ENCODE measurements at regions not wholly inside any gene's neighbourhood (a gene's known extent, or its start where the extent isn't known, plus 50 kb on each side); places are given as distances from the start of the nearest gene placed in this dataset.

- H3K27ac ChIP-seq (ENCODE audit: low read length), result no peak overlapping the region
- no peak overlapping the region for H3K4me3 ChIP-seq (ENCODE audit: low read depth in 1 of 2, low read length in 2 of 2)
- no peaks in the 10 kb centered on the region for H3K27me3 ChIP-seq (ENCODE audit: low read depth, low read length)
- no peaks in the 10 kb centered on the region for H3K4me1 ChIP-seq (ENCODE audit: control insufficient read depth in 1 of 2, insufficient read depth in 2 of 2, low read length in 2 of 2)
- H3K9me3 ChIP-seq (ENCODE audit: control insufficient read depth in 1 of 2, low read length in 2 of 2), result no peaks in the 10 kb centered on the region
- peaks cover 3 to 5% of the 10 kb centered on the region in 2 donors for H3K36me3 ChIP-seq (ENCODE audit: control insufficient read depth in 1 of 2, insufficient read depth in 2 of 2, low read length in 2 of 2)
These were observed 316.2 kb upstream of the RGS6 start for GRCh38 chr14:71616013-71616412.

GRCh38 chr14:71618047-71618446 is 314.2 kb upstream of the RGS6 start:
- Histone ChIP-seq H3K36me3 (ENCODE audit: control insufficient read depth in 1 of 2, insufficient read depth in 2 of 2, low read length in 2 of 2) (peaks cover 3 to 5% of the 10 kb centered on the region in 2 donors), H3K27ac (ENCODE audit: low read length) (no peak overlapping the region), H3K27me3 (ENCODE audit: low read depth, low read length) (no peaks in the 10 kb centered on the region), H3K4me1 (ENCODE audit: control insufficient read depth in 1 of 2, insufficient read depth in 2 of 2, low read length in 2 of 2) (no peaks in the 10 kb centered on the region), H3K9me3 (ENCODE audit: control insufficient read depth in 1 of 2, low read length in 2 of 2) (no peaks in the 10 kb centered on the region), H3K4me3 (ENCODE audit: low read depth in 1 of 2, low read length in 2 of 2) (no peak overlapping the region)

GRCh38 chr14:71618716-71619115 is 313.5 kb upstream of the RGS6 start:
- Histone ChIP-seq H3K27ac (ENCODE audit: low read length) (no peak overlapping the region), H3K27me3 (ENCODE audit: low read depth, low read length) (no peaks in the 10 kb centered on the region), H3K4me3 (ENCODE audit: low read depth in 1 of 2, low read length in 2 of 2) (no peak overlapping the region), H3K4me1 (ENCODE audit: control insufficient read depth in 1 of 2, insufficient read depth in 2 of 2, low read length in 2 of 2) (no peaks in the 10 kb centered on the region), H3K9me3 (ENCODE audit: control insufficient read depth in 1 of 2, low read length in 2 of 2) (no peaks in the 10 kb centered on the region), H3K36me3 (ENCODE audit: control insufficient read depth in 1 of 2, insufficient read depth in 2 of 2, low read length in 2 of 2) (peaks cover 3 to 7% of the 10 kb centered on the region in 2 donors)

GRCh38 chr14:71619472-71619871 is 312.8 kb upstream of the RGS6 start:
- no peaks in the 10 kb centered on the region for H3K27me3 ChIP-seq (ENCODE audit: low read depth, low read length)
- no peak overlapping the region for H3K4me3 ChIP-seq (ENCODE audit: low read depth in 1 of 2, low read length in 2 of 2)
- H3K9me3 ChIP-seq (ENCODE audit: control insufficient read depth in 1 of 2, low read length in 2 of 2), result no peaks in the 10 kb centered on the region
- no peaks in the 10 kb centered on the region for H3K4me1 ChIP-seq (ENCODE audit: control insufficient read depth in 1 of 2, insufficient read depth in 2 of 2, low read length in 2 of 2)
- no peak overlapping the region for H3K27ac ChIP-seq (ENCODE audit: low read length)
- peaks cover 3 to 11% of the 10 kb centered on the region in 2 donors for H3K36me3 ChIP-seq (ENCODE audit: control insufficient read depth in 1 of 2, insufficient read depth in 2 of 2, low read length in 2 of 2)

GRCh38 chr14:71620401-71620800 is 311.8 kb upstream of the RGS6 start:
- Histone ChIP-seq H3K4me3 (ENCODE audit: low read depth in 1 of 2, low read length in 2 of 2) (no peak overlapping the region), H3K9me3 (ENCODE audit: control insufficient read depth in 1 of 2, low read length in 2 of 2) (no peaks in the 10 kb centered on the region), H3K36me3 (ENCODE audit: control insufficient read depth in 1 of 2, insufficient read depth in 2 of 2, low read length in 2 of 2) (peaks cover 3 to 11% of the 10 kb centered on the region in 2 donors), H3K4me1 (ENCODE audit: control insufficient read depth in 1 of 2, insufficient read depth in 2 of 2, low read length in 2 of 2) (no peaks in the 10 kb centered on the region), H3K27ac (ENCODE audit: low read length) (no peak overlapping the region), H3K27me3 (ENCODE audit: low read depth, low read length) (no peaks in the 10 kb centered on the region)

GRCh38 chr14:71621276-71621675 is 311.0 kb upstream of the RGS6 start:
- Histone ChIP-seq H3K4me1 (ENCODE audit: control insufficient read depth in 1 of 2, insufficient read depth in 2 of 2, low read length in 2 of 2) (no peaks in the 10 kb centered on the region), H3K27ac (ENCODE audit: low read length) (no peak overlapping the region), H3K4me3 (ENCODE audit: low read depth in 1 of 2, low read length in 2 of 2) (no peak overlapping the region), H3K9me3 (ENCODE audit: control insufficient read depth in 1 of 2, low read length in 2 of 2) (no peaks in the 10 kb centered on the region), H3K27me3 (ENCODE audit: low read depth, low read length) (no peaks in the 10 kb centered on the region), H3K36me3 (ENCODE audit: control insufficient read depth in 1 of 2, insufficient read depth in 2 of 2, low read length in 2 of 2) (peaks cover 3 to 11% of the 10 kb centered on the region in 2 donors)

GRCh38 chr14:71621980-71622605 is 310.1 kb upstream of the RGS6 start:
- Histone ChIP-seq H3K4me1 (ENCODE audit: control insufficient read depth in 1 of 2, insufficient read depth in 2 of 2, low read length in 2 of 2) (no peaks in the 10 kb centered on the region), H3K9me3 (ENCODE audit: control insufficient read depth in 1 of 2, low read length in 2 of 2) (no peaks in the 10 kb centered on the region), H3K27me3 (ENCODE audit: low read depth, low read length) (no peaks in the 10 kb centered on the region), H3K27ac (ENCODE audit: low read length) (no peak overlapping the region), H3K4me3 (ENCODE audit: low read depth in 1 of 2, low read length in 2 of 2) (no peak overlapping the region), H3K36me3 (ENCODE audit: control insufficient read depth in 1 of 2, insufficient read depth in 2 of 2, low read length in 2 of 2) (peaks cover 3 to 11% of the 10 kb centered on the region in 2 donors)

- H3K27me3 ChIP-seq (ENCODE audit: low read depth, low read length), result no peaks in the 10 kb centered on the region
- H3K27ac ChIP-seq (ENCODE audit: low read length), result no peak overlapping the region
- H3K4me1 ChIP-seq (ENCODE audit: control insufficient read depth in 1 of 2, insufficient read depth in 2 of 2, low read length in 2 of 2), result no peaks in the 10 kb centered on the region
- no peak overlapping the region for H3K4me3 ChIP-seq (ENCODE audit: low read depth in 1 of 2, low read length in 2 of 2)
- no peaks in the 10 kb centered on the region for H3K9me3 ChIP-seq (ENCODE audit: control insufficient read depth in 1 of 2, low read length in 2 of 2)
- peaks cover 2 to 10% of the 10 kb centered on the region in 2 donors for H3K36me3 ChIP-seq (ENCODE audit: control insufficient read depth in 1 of 2, insufficient read depth in 2 of 2, low read length in 2 of 2)
These were observed 308.3 kb upstream of the RGS6 start for GRCh38 chr14:71623939-71624338.

- H3K27ac ChIP-seq (ENCODE audit: low read length), result no peak overlapping the region
- H3K4me3 ChIP-seq (ENCODE audit: low read depth in 1 of 2, low read length in 2 of 2), result no peak overlapping the region
- H3K36me3 ChIP-seq (ENCODE audit: control insufficient read depth in 1 of 2, insufficient read depth in 2 of 2, low read length in 2 of 2), result peaks cover 0 to 7% of the 10 kb centered on the region in 2 donors
These were observed 307.1 kb upstream of the RGS6 start for GRCh38 chr14:71625175-71625574.

GRCh38 chr14:71625891-71626701 is 306.1 kb upstream of the RGS6 start:
- H3K9me3 ChIP-seq (ENCODE audit: control insufficient read depth in 1 of 2, low read length in 2 of 2), result no peaks in the 10 kb centered on the region
- H3K27ac ChIP-seq (ENCODE audit: low read length), result no peak overlapping the region
- H3K36me3 ChIP-seq (ENCODE audit: control insufficient read depth in 1 of 2, insufficient read depth in 2 of 2, low read length in 2 of 2), result peaks cover 0 to 7% of the 10 kb centered on the region in 2 donors

More at GRCh38 chr14:71625175-71625574, 307.1 kb upstream of the RGS6 start:
- Histone ChIP-seq H3K9me3 (ENCODE audit: control insufficient read depth in 1 of 2, low read length in 2 of 2) (no peaks in the 10 kb centered on the region), H3K27me3 (ENCODE audit: low read depth, low read length) (no peaks in the 10 kb centered on the region), H3K4me1 (ENCODE audit: control insufficient read depth in 1 of 2, insufficient read depth in 2 of 2, low read length in 2 of 2) (no peaks in the 10 kb centered on the region)

GRCh38 chr14:71628433-71628832 is 303.8 kb upstream of the RGS6 start:
- no peaks in the 10 kb centered on the region for H3K9me3 ChIP-seq (ENCODE audit: control insufficient read depth in 1 of 2, low read length in 2 of 2)
- no peaks in the 10 kb centered on the region for H3K4me1 ChIP-seq (ENCODE audit: control insufficient read depth in 1 of 2, insufficient read depth in 2 of 2, low read length in 2 of 2)
- no peak overlapping the region for H3K27ac ChIP-seq (ENCODE audit: low read length)
- no peak overlapping the region for H3K4me3 ChIP-seq (ENCODE audit: low read depth in 1 of 2, low read length in 2 of 2)
- no peaks in the 10 kb centered on the region for H3K27me3 ChIP-seq (ENCODE audit: low read depth, low read length)
- peaks cover 0 to 7% of the 10 kb centered on the region in 2 donors for H3K36me3 ChIP-seq (ENCODE audit: control insufficient read depth in 1 of 2, insufficient read depth in 2 of 2, low read length in 2 of 2)

More at GRCh38 chr14:71625891-71626701, 306.1 kb upstream of the RGS6 start:
- no peak overlapping the region for H3K4me3 ChIP-seq (ENCODE audit: low read depth in 1 of 2, low read length in 2 of 2)
- no peaks in the 10 kb centered on the region for H3K4me1 ChIP-seq (ENCODE audit: control insufficient read depth in 1 of 2, insufficient read depth in 2 of 2, low read length in 2 of 2)
- no peaks in the 10 kb centered on the region for H3K27me3 ChIP-seq (ENCODE audit: low read depth, low read length)
